ENCODE measurements at regions not wholly inside any gene's neighbourhood (a gene's known extent, or its start where the extent isn't known, plus 50 kb on each side); places are given as distances from the start of the nearest gene placed in this dataset.

DNA sequence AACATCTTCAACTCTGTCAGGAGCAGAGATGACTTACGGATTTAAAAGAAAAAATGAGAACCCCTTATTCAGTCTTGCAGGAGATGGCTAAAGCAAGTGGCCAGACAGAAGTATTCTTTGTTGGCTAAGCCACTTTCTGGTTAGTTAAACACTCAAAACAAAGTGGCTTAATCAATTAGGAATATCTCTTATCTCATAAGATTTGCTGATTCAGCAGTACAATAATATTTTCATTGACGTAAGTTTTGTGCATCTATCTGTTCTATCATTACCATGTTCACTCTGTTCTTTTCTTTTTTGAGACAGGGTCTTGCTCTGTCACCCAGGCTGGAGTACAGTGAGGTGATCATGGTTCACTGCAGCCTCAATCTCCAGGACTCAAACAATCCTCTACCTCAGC lies 342.0 kb downstream of the EN1 start:
- H3K23ac ChIP-seq (ENCODE audit: low read length) = no peak overlapping the region
- no peak overlapping the region for H3K56ac ChIP-seq (ENCODE audit: low read length)
- H3K79me1 ChIP-seq (ENCODE audit: low read length) = no peaks in the 10 kb centered on the region
- H3K4me1 ChIP-seq (ENCODE audit: control insufficient read depth, low read depth, low read length) = no peaks in the 10 kb centered on the region
- no CpG with 5 or more reads among the region's 2 CpGs for WGBS (ENCODE audit: extremely low coverage, insufficient coverage, low lambda C conversion rate)
- no peak overlapping the region for H3K4me3 ChIP-seq (ENCODE audit: low read length)
- H2BK5ac ChIP-seq (ENCODE audit: low read length) = no peak overlapping the region
- no peak overlapping the region for H4K5ac ChIP-seq (ENCODE audit: low read length)
- H2BK15ac ChIP-seq (replicated peaks; ENCODE audit: low read depth) = no peak overlapping the region
- no peak overlapping the region for H2BK120ac ChIP-seq (ENCODE audit: low read depth, low read length)
- no peak overlapping the region for H3K4me2 ChIP-seq (ENCODE audit: low read length)
- no peak overlapping the region for H3K4ac ChIP-seq (ENCODE audit: low read depth, low read length)
- no peak overlapping the region for H4K8ac ChIP-seq (ENCODE audit: low read depth, low read length)
- no peak overlapping the region for H2AK5ac ChIP-seq (ENCODE audit: low read length)
- H3K9ac ChIP-seq (ENCODE audit: low read length) = no peak overlapping the region
- no peak for DNase-seq
- H3K18ac ChIP-seq (ENCODE audit: low read length) = no peak overlapping the region
- H3K27ac ChIP-seq (ENCODE audit: low read depth, low read length) = no peak overlapping the region
- no peaks in the 10 kb centered on the region for H3K36me3 ChIP-seq (ENCODE audit: control insufficient read depth, insufficient read depth, low read length)
- no peaks in the 10 kb centered on the region for H3K27me3 ChIP-seq (ENCODE audit: insufficient read depth, low read length, poor library complexity)
- no peaks in the 10 kb centered on the region for H3K79me2 ChIP-seq (ENCODE audit: control insufficient read depth, insufficient read depth, low read length)

DNA sequence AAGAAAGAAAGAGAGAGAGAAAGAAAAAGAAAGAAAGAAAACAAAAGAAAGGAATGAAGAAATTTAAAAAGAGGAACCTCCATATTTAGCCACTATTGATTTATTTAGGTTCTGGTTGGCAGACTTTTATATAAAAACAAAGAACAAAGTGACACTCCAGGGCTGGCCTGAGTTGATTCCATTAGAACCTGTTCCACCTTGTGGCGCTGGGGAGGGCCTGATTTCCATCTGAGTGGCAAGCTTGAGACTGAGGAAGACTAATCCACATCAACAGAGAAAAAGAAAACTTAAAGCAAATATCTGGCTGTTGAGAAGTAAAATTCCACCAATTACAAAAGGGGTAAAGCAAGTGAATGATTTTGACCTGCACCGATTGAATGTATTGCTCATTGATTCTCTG lies 345.3 kb downstream of the EN1 start:
- no peak overlapping the region for H3K9ac ChIP-seq (ENCODE audit: low read length)
- H3K4me3 ChIP-seq (ENCODE audit: low read length) = no peak overlapping the region
- no peaks in the 10 kb centered on the region for H3K79me2 ChIP-seq (ENCODE audit: control insufficient read depth, insufficient read depth, low read length)
- no peak overlapping the region for H2AK5ac ChIP-seq (ENCODE audit: low read length)
- H2BK120ac ChIP-seq (ENCODE audit: low read depth, low read length) = no peak overlapping the region
- no peak overlapping the region for H2BK5ac ChIP-seq (ENCODE audit: low read length)
- no peak overlapping the region for H2BK15ac ChIP-seq (replicated peaks; ENCODE audit: low read depth)
- H3K4me2 ChIP-seq (ENCODE audit: low read length) = no peak overlapping the region
- no peak overlapping the region for H4K5ac ChIP-seq (ENCODE audit: low read length)
- H3K79me1 ChIP-seq (ENCODE audit: low read length) = no peaks in the 10 kb centered on the region
- DNase-seq = no peak
- H3K56ac ChIP-seq (ENCODE audit: low read length) = no peak overlapping the region
- H3K4ac ChIP-seq (ENCODE audit: low read depth, low read length) = no peak overlapping the region
- H3K27me3 ChIP-seq (ENCODE audit: insufficient read depth, low read length, poor library complexity) = no peaks in the 10 kb centered on the region
- no peak overlapping the region for H4K8ac ChIP-seq (ENCODE audit: low read depth, low read length)
- H3K4me1 ChIP-seq (ENCODE audit: control insufficient read depth, low read depth, low read length) = no peaks in the 10 kb centered on the region
- no peak overlapping the region for H3K18ac ChIP-seq (ENCODE audit: low read length)
- H3K27ac ChIP-seq (ENCODE audit: low read depth, low read length) = no peak overlapping the region
- no CpG with 5 or more reads among the region's 2 CpGs for WGBS (ENCODE audit: extremely low coverage, insufficient coverage, low lambda C conversion rate)
- H3K36me3 ChIP-seq (ENCODE audit: control insufficient read depth, insufficient read depth, low read length) = no peaks in the 10 kb centered on the region
- H3K23ac ChIP-seq (ENCODE audit: low read length) = no peak overlapping the region

DNA sequence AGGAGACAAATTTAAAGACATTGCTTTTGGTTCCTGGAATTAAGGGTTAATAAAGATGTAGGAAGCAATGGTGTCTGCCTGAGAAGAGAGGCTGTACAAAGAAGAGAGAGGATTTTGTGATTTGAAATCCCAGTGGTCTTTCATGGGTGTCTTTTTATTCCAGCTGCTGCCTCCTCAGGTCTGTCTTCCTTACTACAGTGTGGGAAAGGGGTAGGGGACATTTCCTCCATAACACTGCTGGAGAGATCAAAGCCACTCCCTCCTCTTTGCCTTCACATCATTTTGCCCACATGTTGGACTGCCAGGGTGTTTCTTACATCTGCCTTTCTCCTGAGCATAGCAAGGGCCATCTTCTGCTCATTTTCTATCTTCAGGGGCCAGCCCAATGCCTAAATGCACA lies 348.5 kb downstream of the EN1 start:
- Histone ChIP-seq H3K4me1 (ENCODE audit: control insufficient read depth, low read depth, low read length) (no peaks in the 10 kb centered on the region), H2BK5ac (ENCODE audit: low read length) (no peak overlapping the region), H3K18ac (ENCODE audit: low read length) (no peak overlapping the region), H3K4ac (ENCODE audit: low read depth, low read length) (no peak overlapping the region), H3K4me2 (ENCODE audit: low read length) (no peak overlapping the region), H3K79me2 (ENCODE audit: control insufficient read depth, insufficient read depth, low read length) (no peaks in the 10 kb centered on the region), H3K36me3 (ENCODE audit: control insufficient read depth, insufficient read depth, low read length) (no peaks in the 10 kb centered on the region), H4K8ac (ENCODE audit: low read depth, low read length) (no peak overlapping the region), H3K9ac (ENCODE audit: low read length) (no peak overlapping the region), H2BK15ac (replicated peaks; ENCODE audit: low read depth) (no peak overlapping the region), H3K23ac (ENCODE audit: low read length) (no peak overlapping the region), H3K56ac (ENCODE audit: low read length) (no peak overlapping the region), H2BK120ac (ENCODE audit: low read depth, low read length) (no peak overlapping the region), H4K5ac (ENCODE audit: low read length) (no peak overlapping the region), H3K27me3 (ENCODE audit: insufficient read depth, low read length, poor library complexity) (no peaks in the 10 kb centered on the region), H2AK5ac (ENCODE audit: low read length) (no peak overlapping the region), H3K79me1 (ENCODE audit: low read length) (no peaks in the 10 kb centered on the region), H3K27ac (ENCODE audit: low read depth, low read length) (no peak overlapping the region), H3K4me3 (ENCODE audit: low read length) (no peak overlapping the region)
- DNase-seq = peak; percentile 25

DNA sequence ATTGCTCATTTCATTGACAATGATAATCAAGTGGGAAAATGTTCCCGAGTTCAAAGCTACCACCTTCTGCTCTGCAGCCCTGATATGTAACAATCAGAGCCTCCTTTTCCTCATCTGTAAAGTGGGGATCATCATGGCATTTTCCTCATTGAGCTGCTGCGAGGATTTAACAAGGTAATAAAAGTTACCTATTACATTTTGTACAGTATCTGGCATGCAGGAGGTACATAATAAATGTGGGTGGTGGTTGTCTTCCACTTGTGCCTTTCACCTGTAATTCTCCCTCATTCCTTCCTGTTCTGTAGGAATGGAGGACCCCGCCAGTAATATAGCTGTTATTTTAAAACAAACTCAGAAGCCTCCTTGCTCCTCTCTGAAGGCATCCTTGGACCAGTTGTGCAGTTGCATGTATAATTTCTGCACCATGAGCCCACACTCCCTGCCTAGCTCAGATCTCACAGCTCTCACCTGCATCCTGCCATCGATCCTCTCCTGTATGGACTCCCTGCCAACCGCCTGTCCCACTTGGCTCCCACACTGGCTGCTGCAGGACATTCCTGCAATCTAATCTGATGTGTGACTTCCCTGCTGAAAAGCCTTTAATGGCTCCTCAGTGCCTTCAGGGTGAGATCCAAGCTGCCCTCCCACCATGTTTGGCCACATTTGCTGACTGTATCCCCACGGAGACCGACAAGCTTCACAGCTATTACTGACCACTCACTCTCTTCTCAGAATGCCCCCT lies 350.4 kb downstream of the EN1 start:
- Histone ChIP-seq H3K56ac (ENCODE audit: low read length) (no peak overlapping the region), H3K9ac (ENCODE audit: low read length) (no peak overlapping the region), H3K4ac (ENCODE audit: low read depth, low read length) (no peak overlapping the region), H3K27ac (ENCODE audit: low read depth, low read length) (no peak overlapping the region), H2BK15ac (replicated peaks; ENCODE audit: low read depth) (no peak overlapping the region), H4K8ac (ENCODE audit: low read depth, low read length) (no peak overlapping the region), H3K4me1 (ENCODE audit: control insufficient read depth, low read depth, low read length) (no peaks in the 10 kb centered on the region), H4K5ac (ENCODE audit: low read length) (no peak overlapping the region), H2AK5ac (ENCODE audit: low read length) (no peak overlapping the region), H3K4me2 (ENCODE audit: low read length) (no peak overlapping the region), H2BK120ac (ENCODE audit: low read depth, low read length) (no peak overlapping the region), H3K36me3 (ENCODE audit: control insufficient read depth, insufficient read depth, low read length) (no peaks in the 10 kb centered on the region), H2BK5ac (ENCODE audit: low read length) (no peak overlapping the region), H3K79me1 (ENCODE audit: low read length) (no peaks in the 10 kb centered on the region), H3K18ac (ENCODE audit: low read length) (no peak overlapping the region), H3K23ac (ENCODE audit: low read length) (no peak overlapping the region), H3K4me3 (ENCODE audit: low read length) (no peak overlapping the region), H3K79me2 (ENCODE audit: control insufficient read depth, insufficient read depth, low read length) (no peaks in the 10 kb centered on the region), H3K27me3 (ENCODE audit: insufficient read depth, low read length, poor library complexity) (no peaks in the 10 kb centered on the region)
- no CpG with 5 or more reads among the region's 7 CpGs for WGBS (ENCODE audit: extremely low coverage, insufficient coverage, low lambda C conversion rate)
- peak; percentile 57 for DNase-seq

DNA sequence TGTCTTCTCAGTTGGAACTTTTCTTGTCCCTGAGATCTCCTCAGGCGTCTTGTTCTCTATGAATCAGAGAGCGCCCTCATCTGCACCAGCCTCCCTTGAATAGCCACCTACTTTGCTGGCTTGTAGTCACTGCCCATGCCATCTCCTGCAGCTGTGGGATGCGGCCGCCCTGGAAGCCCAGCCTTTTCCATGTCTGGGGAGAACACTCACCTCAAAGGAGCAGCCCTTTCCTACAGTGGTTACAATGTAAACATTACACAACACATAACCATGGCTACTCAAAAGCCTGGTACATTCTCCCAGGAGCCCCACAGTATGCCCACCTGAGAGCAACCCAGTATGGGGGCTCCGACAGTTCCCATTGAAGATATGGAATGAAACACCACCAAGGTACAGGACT lies 351.0 kb downstream of the EN1 start:
- no CpG with 5 or more reads among the region's 5 CpGs for WGBS (ENCODE audit: extremely low coverage, insufficient coverage, low lambda C conversion rate)

DNA sequence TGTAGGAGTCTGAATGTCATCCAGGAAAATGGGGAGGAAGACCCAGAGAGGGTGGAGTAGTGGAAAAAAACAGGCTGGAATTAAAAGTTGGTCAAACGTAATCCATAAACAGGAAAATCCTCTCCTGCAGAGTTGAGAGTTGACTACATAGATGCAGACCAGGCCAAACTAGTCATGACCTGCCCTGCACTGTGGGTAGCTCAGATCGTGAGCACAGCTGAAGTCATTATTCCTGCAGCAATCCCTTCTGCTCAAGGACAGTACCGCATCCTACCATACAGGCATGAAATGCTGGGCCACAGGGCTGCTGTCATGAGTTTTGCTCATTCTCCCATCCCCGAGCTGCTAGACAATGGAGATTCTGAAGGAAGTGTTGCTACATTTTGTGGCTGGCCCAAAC lies 352.2 kb downstream of the EN1 start:
- Histone ChIP-seq H3K4me2 (ENCODE audit: low read length) (no peak overlapping the region), H3K9ac (ENCODE audit: low read length) (no peak overlapping the region), H3K36me3 (ENCODE audit: control insufficient read depth, insufficient read depth, low read length) (no peaks in the 10 kb centered on the region), H3K79me2 (ENCODE audit: control insufficient read depth, insufficient read depth, low read length) (no peaks in the 10 kb centered on the region), H3K56ac (ENCODE audit: low read length) (no peak overlapping the region), H4K5ac (ENCODE audit: low read length) (no peak overlapping the region), H3K27me3 (ENCODE audit: insufficient read depth, low read length, poor library complexity) (no peaks in the 10 kb centered on the region), H4K8ac (ENCODE audit: low read depth, low read length) (no peak overlapping the region), H2BK15ac (replicated peaks; ENCODE audit: low read depth) (no peak overlapping the region), H2AK5ac (ENCODE audit: low read length) (no peak overlapping the region), H2BK120ac (ENCODE audit: low read depth, low read length) (no peak overlapping the region), H3K79me1 (ENCODE audit: low read length) (no peaks in the 10 kb centered on the region), H3K4ac (ENCODE audit: low read depth, low read length) (no peak overlapping the region), H3K4me3 (ENCODE audit: low read length) (no peak overlapping the region), H3K18ac (ENCODE audit: low read length) (no peak overlapping the region), H2BK5ac (ENCODE audit: low read length) (no peak overlapping the region), H3K4me1 (ENCODE audit: control insufficient read depth, low read depth, low read length) (peaks cover 1% of the 10 kb centered on the region), H3K27ac (ENCODE audit: low read depth, low read length) (no peak overlapping the region), H3K23ac (ENCODE audit: low read length) (no peak overlapping the region)
- DNase-seq = no peak
- no CpG with 5 or more reads among the region's 4 CpGs for WGBS (ENCODE audit: extremely low coverage, insufficient coverage, low lambda C conversion rate)

More for the DNA sequence above, 351.0 kb downstream of the EN1 start:
- Histone ChIP-seq H3K27ac (ENCODE audit: low read depth, low read length) (no peak overlapping the region), H3K4me1 (ENCODE audit: control insufficient read depth, low read depth, low read length) (no peaks in the 10 kb centered on the region), H2BK120ac (ENCODE audit: low read depth, low read length) (no peak overlapping the region), H4K5ac (ENCODE audit: low read length) (no peak overlapping the region), H3K79me1 (ENCODE audit: low read length) (no peaks in the 10 kb centered on the region), H2BK15ac (replicated peaks; ENCODE audit: low read depth) (no peak overlapping the region), H3K4me2 (ENCODE audit: low read length) (no peak overlapping the region), H3K27me3 (ENCODE audit: insufficient read depth, low read length, poor library complexity) (no peaks in the 10 kb centered on the region), H3K36me3 (ENCODE audit: control insufficient read depth, insufficient read depth, low read length) (no peaks in the 10 kb centered on the region), H4K8ac (ENCODE audit: low read depth, low read length) (no peak overlapping the region), H3K9ac (ENCODE audit: low read length) (no peak overlapping the region), H3K4me3 (ENCODE audit: low read length) (no peak overlapping the region), H3K56ac (ENCODE audit: low read length) (no peak overlapping the region), H3K4ac (ENCODE audit: low read depth, low read length) (no peak overlapping the region), H3K18ac (ENCODE audit: low read length) (no peak overlapping the region), H3K79me2 (ENCODE audit: control insufficient read depth, insufficient read depth, low read length) (no peaks in the 10 kb centered on the region), H2BK5ac (ENCODE audit: low read length) (no peak overlapping the region), H2AK5ac (ENCODE audit: low read length) (no peak overlapping the region), H3K23ac (ENCODE audit: low read length) (no peak overlapping the region)
- DNase-seq = no peak
